D721Med (cell line): ENCODE measurements at regions not wholly inside any gene's neighbourhood (a gene's known extent, or its start where the extent isn't known, plus 50 kb on each side); places are given as distances from the start of the nearest gene placed in this dataset.

Source experiments
- DNase-seq: peaks from one replicate; pipeline ENCODE4 v3.0.0; 2011; ENCODE audit warnings: low spot score; ENCODE audit not compliant: insufficient read length
- FAIRE-seq: peaks from 2 replicates; lab custom pipeline; 2011; peaks lifted over from hg19 to GRCh38; lab: Jason Lieb, UNC
- TF ChIP-seq, protein P1 (sequence below): IDR thresholded peaks from 2 replicates; pipeline ENCODE4 v1.5.1; 2012; ENCODE audit warnings: mild to moderate bottlenecking, control low read depth; ENCODE audit not compliant: insufficient read depth; ENCODE audit errors: missing control alignments

DNA sequence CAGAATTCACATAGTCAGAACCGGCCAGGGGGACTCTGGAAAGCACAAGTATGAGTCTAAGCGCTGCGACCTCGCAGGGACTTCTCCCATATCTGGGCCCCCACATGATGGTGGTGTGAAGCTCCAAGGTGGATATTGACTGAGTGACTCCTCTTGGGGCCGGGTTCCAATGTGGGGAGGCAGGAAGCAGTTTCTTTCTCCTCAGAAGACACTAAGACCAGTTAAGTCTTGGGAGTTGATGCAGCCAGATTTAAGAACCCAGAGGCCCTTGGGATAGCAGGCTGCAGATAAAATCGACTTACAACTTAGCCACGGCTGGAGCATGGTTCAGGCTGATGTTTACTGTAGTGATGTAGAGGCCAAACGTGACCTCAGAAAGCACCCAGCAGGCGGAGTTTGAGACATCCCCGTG, 55.4 kb upstream of the KLF13 start:
- FAIRE-seq (no peak), DNase-seq (no peak)
- TF ChIP-seq, protein P1, sequence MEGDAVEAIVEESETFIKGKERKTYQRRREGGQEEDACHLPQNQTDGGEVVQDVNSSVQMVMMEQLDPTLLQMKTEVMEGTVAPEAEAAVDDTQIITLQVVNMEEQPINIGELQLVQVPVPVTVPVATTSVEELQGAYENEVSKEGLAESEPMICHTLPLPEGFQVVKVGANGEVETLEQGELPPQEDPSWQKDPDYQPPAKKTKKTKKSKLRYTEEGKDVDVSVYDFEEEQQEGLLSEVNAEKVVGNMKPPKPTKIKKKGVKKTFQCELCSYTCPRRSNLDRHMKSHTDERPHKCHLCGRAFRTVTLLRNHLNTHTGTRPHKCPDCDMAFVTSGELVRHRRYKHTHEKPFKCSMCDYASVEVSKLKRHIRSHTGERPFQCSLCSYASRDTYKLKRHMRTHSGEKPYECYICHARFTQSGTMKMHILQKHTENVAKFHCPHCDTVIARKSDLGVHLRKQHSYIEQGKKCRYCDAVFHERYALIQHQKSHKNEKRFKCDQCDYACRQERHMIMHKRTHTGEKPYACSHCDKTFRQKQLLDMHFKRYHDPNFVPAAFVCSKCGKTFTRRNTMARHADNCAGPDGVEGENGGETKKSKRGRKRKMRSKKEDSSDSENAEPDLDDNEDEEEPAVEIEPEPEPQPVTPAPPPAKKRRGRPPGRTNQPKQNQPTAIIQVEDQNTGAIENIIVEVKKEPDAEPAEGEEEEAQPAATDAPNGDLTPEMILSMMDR = no peak

DNA sequence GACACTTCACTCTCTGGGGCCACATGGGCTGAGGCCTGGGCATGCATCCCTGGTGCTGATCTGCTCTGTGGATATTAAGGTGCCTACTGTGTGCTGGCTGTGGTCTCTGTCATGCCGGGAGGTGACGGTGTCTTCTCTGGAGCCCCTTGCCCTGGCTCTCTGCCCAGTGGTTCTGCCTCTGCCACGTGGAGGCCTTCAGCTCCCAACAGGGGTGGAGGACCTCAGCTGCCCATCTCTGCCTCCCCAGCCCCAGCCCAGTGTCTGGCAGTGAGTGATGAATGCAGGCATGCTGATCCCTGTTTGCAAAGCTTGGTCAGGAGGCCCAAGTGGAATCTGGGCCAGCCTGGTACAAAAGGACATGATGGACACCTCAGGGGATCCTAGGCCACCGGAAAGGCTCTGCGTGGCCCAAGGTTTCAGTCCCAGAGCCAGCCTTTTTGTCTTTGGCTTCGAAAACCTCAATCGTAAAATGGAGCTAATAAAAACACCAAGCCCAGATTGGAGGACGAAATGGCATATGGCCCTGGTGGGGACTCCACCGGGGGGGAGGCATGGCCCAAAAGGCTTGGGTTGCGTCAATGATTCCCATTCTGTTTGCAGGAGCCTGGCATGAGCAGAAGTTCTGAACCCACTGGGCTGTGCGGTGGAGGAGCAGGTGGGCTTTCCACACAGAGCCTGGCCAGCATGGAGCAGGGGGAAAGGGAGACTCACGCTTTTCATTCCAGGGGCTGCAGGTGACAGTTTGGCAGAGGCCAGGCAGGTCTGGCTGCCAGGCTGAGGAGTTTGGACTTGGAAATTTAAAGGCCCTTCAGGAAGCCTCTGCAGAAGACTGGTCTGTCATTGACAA, 54.7 kb upstream of the KLF13 start:
- FAIRE-seq (no peak), DNase-seq (no peak)
- TF ChIP-seq, protein P1 = no peak

- FAIRE-seq (no peak), DNase-seq (no peak)
- TF ChIP-seq, protein P1 = no peak
These were observed 53.9 kb upstream of the KLF13 start for GRCh38 chr15:31272558-31273257.

- TF ChIP-seq, protein P1 = no peak
- no peak for FAIRE-seq
- no peak for DNase-seq
These were observed 53.2 kb upstream of the KLF13 start for GRCh38 chr15:31273258-31273941.

DNA sequence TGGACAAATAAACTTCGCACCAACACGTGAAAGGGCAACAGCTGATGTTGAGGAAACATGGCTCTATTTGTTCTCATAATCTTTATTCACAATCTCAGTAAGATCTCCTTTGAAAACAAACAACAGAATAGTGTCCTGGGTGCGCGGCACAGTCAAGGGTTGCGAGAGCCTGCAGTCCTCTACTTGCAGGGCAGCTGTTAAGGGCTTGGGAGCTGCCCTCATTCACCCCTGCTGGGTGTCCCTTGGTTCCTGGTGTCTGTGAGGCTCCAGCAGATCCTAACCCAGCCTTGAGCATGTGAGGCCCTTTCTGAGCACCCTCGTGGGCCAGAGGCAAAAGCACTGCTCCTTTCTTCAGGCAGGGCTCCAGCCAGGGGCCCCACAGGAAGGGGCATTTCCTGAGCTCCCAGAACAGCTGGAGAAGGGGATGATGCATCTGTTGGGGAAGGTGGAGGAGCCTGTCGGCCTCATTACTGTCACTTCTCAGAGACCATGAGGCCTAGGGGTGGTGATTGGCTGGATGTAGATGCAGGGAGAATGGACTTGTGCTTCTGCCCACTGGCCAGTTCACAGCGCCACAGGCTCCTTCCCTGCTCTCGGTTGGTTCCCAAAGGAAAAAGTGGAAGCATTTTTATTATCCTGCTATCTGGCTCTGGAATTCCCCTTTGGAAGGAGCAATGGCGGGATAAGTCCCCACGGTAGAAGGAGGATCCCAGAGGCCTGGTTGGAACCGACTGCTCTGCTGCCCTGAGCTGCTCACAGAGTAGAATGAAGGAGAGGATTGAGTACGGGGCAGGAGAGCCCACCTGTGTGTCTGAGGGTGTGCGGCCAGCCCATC, 51.9 kb upstream of the KLF13 start:
- DNase-seq (no peak), FAIRE-seq (no peak)
- TF ChIP-seq, protein P1 = no peak

GRCh38 chr15:31275331-31276262, 51.0 kb upstream of the KLF13 start:
- DNase-seq (no peak), FAIRE-seq (no peak)
- TF ChIP-seq, protein P1 = no peak
